ENCODE measurements at regions not wholly inside any gene's neighbourhood (a gene's known extent, or its start where the extent isn't known, plus 50 kb on each side); places are given as distances from the start of the nearest gene placed in this dataset.
"Not testable (repeated sequence)": the region's sequence is repeated elsewhere in the genome, so short reads cannot be mapped to it uniquely, and the experiment has no call there.

DNA sequence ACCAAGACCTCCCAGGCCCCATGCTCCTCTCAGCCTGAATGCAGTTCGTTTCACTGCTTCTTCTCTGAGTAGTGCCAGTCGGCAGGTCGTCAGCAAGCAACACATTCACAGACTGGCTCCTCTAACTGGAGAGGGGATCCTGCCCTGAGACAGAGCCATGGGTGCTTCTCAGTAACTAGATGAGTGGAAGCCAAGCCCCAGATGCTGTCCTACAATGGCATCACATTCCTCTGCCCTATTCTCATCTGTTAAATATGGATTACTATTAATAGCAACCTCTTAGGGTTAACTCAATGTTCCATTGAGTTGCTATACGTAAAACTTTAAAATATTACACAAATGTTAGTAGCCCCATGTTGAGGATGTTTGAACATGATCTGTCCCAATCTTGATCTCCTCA, 84.2 kb upstream of the S1PR1 start:
- no peak for DNase-seq (ENCODE audit: low spot score)

DNA sequence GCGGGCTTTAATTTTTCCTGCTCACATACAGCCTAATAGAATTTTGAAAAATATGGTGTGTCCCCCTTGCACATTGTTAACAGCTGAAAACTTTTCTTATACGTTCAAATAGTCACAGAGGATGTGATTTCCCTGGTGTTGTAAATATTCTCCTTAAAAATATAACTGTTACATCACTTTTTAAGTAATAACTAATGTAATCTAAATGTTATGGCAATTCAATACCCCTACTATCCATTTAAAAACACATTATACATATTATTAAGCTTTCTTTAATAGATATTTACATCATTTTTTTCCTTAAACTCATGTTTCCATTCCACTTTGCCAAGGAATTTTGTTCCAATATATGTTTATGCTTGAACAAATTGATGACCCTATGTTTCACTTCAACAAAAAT, 85.5 kb upstream of the S1PR1 start:
- DNase-seq (ENCODE audit: low spot score), result no peak

DNA sequence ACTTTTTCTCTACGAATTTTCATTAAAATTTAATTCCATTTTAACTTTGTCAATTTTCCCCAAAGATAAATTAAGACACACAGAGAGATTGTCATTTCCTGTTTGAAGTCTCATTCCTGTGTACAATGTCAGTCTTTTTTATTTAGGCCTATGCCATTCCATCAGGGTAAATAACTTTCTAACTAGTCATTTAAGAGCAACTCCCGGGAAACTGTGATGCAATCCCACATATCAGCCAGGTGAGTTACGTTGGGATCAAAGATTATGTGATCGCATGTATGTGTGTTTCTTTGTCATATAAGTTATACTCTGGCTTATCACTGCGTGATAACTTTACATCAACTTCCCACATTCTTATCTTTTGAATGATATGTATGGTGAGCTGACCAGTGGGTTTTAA, 86.1 kb upstream of the S1PR1 start:
- DNase-seq (ENCODE audit: low spot score), result peak; percentile 81

DNA sequence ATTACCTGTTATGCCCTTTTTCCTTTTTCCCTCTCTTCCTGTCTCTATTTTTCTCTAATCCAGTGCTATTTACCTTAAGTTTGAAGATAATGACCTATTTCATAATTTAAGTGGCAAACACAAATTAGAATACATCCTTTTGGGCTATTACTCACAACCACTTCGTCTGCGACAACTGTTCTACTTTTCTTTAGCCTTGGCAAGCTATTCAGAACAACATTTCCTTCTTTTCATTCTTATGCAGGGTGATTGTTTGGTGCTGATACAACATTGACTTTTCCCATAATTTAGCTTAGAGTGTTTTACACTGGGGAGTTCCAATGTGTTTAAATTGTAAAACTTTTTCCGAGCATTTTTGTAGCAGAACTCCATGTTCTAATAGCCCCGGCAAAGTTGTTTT, 86.6 kb upstream of the S1PR1 start:
- peak; percentile 4 for DNase-seq (ENCODE audit: low spot score)

DNA sequence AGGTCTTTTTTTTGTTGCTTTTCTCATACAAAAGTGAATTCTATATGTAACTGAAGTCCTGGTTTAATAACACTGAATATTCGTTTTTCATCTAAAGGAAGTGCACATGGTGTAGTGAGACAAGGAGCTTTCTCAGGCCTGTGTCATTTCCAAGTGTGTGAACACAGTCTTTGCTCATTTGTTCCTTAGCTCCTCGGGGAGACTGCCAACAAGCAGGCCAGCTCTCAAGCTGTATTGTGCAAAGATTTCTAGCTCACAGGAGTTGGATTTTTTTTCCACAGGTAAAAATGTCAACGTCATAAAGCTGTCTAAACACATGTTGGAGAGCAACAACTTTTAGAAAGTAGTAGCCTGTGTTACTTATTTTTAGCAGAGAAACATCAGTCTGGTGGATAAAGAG, 87.8 kb upstream of the S1PR1 start:
- DNase-seq (ENCODE audit: low spot score), result peak; percentile 20

DNA sequence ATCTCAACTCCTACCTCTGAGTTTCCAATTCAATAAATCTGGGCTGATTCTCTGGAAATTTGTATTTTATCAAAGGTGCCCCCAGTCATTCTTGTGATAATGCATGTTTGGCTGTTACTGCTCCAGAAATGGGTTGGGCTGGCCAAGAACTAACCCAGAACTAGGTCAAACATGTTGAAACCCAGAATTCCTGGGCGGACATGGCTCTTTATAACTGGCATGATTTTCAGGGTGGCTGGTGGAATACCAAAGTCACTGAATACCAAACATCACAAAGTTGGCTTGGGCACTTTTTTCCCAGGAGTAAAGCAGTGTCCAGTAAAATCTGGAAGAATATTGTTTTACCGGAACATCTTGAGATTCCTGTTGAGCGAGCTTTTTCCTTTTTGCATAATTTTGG, 89.4 kb upstream of the S1PR1 start:
- DNase-seq (ENCODE audit: low spot score), result no peak

DNA sequence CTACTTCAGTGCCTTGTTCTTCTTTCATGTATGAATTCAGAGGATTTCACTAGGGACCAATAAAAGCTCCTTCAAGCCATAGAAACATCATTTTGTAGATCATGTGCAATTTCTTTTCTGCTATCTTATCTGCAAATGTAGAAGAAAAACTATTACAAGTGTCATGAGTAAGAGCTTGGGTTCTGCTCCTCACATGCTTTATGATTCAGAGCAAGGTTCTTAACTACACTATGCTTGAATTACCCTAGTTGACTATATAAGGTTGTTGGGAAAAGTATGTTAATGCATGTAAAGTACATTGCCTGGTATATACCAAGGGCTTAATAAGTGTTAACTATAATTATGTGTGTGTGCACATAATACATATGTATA, 91.4 kb upstream of the S1PR1 start:
- peak; percentile 24 for DNase-seq (ENCODE audit: low spot score)

DNA sequence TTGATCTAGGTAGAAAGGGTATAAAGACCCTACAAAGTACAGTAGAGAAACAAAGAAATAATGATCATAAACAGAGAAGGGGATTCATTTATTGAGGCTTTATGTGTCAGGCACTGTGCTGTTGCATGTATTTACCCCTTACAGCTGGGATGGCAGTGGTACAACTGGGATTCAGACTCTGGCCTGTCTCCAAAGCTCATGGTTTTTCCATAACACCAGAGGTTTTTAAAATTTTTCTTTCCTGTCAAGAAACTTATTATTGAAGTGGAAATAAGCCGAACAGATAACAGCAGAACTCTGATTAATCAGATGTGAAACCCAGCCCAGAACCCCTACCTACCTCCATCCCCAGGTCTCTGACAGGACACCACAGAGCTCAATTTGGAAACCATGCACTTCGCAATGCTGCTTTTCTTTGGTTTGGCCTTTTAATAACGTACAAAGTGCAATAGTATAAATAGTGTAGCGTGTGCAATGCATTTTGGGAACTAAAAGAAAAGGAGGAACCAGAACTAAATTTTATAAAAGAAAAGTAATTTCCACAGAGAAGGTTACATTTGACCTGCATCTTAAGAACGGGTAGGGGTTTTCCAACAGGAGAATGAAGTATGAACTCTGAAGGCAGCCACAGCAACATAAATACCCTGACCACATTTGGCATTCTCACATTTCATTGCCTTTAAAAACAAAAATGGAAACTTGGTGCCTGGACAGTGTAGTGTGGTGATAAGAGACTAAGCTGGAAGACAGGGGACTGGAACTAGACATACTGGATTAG, 92.0 kb upstream of the S1PR1 start:
- no peak for DNase-seq (ENCODE audit: low spot score)

DNA sequence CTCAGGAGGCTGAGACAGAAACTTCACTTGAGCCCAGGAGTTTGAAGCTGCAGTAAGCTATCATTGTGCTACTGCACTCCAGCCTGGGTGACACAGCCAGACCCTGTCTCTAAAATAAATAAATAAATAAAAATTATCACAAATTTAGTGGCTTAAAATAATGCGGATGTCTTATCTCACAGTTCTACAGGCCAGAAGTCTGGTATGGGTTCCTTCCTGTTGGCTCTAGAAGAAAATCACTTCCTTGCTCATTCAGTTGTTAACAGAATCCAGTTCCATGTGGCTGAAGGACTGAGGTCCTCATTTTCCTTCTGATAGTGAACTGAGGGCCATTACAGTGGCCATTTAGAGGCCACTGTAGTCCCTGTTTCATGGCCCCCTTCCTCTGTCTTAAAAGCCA, 94.6 kb upstream of the S1PR1 start:
- no peak for DNase-seq (ENCODE audit: low spot score)

DNA sequence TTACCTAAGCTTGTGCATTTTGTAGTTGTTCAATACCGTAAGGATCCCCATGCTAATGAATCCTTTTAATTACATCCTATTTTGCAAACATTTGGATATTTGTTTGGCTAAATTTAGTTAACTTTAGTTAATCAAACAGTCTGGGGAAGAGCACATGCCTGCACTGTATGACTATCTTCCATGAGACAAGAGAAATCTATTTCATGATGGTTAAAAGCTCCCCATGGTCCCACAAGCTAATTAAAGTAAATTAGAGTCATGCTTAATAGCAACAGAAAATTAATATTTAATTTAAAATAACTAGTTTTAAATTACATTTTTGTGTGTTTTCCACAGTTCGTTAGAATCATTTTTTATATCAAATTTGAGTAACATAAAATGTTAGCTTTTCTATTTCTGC, 95.4 kb upstream of the S1PR1 start:
- DNase-seq (ENCODE audit: low spot score), result no peak

DNA sequence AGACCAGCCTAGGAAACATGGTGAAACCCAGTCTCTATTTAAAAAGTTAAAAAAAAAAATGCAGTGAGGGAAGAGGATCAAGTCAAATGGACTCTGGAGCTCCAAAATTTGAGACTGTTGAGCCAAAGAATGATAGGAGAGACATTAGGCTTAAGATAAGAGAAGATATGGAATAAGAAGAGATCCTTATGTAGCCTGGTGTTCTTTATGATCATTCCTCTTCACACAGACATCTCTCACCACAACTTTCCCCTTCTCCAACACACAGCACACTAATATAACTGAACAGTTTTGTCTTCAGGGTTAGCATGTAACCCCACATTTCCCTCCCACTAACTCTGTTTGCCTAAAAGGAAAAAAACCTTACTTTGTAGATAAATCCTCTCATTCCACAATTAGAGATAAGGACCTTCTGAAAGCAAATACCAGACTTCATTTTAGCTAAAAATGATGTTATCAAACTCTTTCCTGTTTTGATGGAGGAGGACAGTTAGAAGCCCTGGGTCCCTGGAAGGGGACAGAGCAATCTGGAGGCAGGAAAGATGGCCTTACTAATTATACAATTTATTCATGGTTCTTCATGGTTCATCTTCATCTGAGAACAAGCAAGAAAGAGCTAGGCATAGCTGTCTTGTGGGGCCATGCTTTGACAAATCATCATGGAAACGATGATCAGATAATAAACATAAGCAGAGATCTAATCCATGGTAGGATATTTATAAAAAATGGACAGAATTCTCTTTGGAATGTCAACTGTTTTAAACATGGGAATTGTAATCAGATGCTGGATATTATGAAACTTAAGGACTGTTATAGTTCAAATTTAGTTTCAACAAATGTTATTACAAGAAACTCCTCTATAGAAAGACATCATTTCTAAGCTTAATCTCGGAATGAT, 96.7 kb upstream of the S1PR1 start:
- DNase-seq (ENCODE audit: low spot score), result no peak

DNA sequence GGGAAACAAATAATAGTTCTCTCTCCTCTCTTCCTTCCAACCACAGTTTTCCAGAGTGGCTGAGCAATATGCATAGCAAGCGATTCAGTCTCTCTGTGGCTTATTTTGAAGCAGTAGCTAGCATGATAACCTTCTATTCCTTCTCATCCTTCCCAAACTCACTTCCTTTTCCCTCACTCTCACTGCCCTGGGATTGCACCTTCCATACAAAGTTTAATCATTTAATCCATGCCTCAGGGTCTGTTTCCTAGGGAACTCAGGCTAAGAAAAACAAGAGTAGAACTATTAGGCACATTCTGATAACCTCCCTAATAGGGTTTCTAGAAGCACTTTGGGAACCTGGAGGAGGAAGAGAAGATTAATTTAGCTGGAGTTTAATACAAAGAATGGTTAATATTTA, 97.7 kb upstream of the S1PR1 start:
- DNase-seq (ENCODE audit: low spot score), result peak; percentile 45

DNA sequence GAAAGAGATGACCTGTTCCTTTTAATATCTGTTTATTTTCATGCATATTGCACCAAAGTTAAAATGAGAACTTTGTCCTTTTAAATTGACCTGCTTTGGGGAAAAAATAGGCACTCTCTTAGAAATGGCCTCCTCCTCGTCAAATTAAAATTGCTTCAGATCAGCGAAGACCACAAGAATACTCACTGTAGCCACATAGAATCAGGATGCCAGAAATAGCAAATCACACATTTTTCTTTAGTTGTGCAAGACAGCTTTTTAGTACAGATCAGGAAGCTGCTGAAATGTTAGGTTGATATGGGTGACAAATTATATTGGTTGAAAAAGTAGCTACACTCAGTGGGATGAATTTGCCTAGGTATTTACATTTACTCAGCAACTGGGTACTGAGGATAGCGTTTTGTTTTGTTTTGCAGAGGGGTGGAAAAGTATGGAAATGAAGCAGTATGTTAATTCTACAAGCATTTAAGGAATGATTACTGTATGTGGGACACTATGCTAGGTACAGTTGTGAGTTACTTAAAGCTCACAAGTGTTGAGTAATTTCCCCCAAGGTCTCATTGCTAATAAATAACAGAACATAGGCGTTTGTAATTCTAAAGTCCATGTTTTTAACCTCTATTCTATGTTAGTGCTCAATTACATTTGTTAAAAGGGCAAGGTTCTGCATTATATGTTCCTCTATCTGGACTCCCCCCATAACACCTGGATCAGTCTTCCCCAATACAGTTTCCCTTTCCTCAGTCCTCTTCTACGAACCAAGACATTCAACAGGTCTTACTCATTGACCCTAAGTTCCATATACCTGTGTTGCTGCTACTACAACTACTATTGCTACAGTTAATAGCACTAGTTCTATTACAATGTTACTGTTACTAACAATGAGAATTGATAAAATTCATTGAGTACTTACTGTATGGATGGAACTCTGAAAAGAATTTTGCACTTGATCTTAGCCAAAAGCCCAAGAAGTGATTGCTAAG, 99.4 kb upstream of the S1PR1 start:
- DNase-seq (ENCODE audit: low spot score), result peak; percentile 75

DNA sequence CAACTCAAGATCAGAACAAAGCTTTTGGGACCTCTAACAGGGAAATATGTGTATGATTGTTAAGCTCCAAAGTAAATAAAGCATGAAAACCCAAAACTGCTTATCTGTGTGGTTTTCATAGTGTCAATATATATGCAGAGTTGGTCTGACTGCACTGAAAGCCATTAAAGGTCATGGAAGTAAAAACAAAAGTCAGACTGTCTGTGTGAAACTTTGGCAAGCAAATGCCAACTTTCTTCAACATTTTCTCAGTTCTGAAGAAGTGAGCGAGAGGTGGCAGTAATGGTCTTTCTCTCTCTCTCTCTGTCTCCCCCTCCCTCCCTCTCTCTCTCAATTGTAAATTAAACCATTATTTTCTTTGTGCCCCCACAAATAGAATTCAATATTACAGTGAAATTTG, 100.1 kb upstream of the S1PR1 start:
- DNase-seq (ENCODE audit: low spot score), result no peak

DNA sequence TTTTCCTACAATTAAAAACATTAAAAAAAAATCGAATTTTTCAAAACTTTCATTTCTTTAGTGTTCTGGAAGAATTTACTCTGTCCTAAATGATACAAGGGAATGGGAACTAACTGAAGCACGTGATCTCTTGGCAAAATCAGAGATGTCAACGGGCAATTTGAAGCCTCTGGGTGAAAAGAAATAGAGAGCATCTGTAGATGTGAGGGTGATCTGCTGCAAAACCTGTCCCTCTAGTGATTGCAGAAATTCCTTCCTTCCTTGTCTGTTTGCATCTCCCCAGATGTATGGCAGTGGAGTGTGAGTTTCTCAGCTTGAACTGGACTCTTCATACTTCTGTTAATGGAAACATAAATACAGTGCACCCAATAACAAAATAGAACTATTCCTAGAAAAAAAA, 100.5 kb upstream of the S1PR1 start:
- no peak for DNase-seq (ENCODE audit: low spot score)

DNA sequence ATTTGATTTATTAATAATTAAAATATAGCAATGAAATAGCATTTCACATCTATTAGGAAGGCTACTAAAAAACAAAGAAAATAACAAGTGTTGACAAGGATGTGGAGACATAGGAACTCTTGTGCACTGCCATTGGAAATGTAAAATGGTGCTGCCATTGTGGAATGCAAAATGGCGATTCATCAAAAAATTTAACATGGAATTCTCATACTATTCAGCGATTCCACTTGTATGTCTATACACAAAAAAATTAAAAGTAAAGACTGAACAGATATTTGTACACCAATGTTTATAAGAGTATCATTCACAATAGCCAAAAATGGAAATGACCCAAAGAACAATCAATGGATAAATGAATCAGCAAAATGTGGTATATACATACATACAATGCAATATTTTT, 101.3 kb upstream of the S1PR1 start:
- DNase-seq (ENCODE audit: low spot score), result no peak

DNA sequence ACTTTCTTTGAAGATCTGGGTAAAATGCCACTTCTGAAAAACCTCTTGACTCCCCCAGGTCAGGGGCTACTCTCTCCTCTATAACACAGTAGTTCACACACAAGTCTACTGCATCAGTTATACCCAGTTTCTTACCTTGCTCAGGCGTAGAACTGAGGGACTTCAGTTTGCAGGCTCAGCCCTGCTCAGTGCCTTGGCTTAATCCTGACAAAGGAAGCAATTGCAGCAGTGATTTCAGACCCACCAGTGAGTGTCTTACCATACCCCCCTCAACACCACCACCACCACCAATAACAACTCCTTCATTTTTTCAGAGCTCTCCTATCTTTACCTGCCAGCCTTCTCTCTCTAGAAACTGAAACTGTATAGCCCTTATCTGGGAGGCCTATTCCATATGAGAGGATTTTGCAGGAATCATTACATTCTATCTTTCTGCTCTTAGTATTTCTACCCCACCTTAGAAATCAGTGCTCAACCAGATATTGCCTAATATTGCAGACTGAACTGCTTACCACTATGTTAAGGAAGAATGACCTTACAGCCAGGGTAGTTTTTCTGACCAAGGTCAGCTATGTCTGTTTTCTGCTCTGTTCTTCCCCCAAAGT, 105.5 kb upstream of the S1PR1 start:
- DNase-seq (ENCODE audit: low spot score), result peak; percentile 14

DNA sequence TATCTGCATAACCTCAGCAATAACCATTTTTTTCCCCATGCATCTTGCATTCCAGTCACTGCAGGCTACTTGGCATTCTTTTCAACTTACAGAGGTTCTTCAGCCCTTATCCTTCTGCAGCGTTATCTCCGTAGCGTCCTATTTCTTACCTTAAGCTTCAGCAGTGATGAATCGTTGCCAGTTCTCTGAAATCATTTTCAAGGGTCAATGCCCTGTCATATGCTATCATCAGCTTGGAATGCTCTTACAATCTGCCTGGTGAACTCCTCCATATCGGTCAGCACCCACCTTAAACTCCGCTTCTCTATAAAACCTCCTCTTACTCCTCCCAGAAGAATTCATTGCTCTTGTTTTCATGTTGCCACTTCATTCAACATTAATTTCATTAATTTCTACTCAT, 105.1 kb upstream of the DPH5 start:
- peak; percentile 96 for DNase-seq (ENCODE audit: low spot score)

DNA sequence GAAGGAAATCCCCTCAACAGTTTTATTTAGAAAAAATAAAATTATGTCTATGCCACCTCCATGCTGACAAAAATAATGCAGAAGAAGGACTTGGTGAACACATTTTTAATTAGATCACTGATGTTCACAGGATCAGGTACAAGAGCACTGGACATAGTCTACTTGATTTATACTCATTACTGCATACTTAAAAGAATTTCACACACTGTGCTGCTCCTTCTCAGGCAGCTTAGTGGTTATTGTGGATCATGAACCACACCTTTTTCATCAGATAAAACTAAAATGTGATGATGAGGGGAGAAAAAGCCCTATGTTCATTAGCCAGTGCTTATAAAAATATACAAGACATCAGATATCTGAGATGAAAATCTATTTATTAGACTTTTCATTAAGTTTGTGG, 103.3 kb upstream of the DPH5 start:
- no peak for DNase-seq (ENCODE audit: low spot score)

DNA sequence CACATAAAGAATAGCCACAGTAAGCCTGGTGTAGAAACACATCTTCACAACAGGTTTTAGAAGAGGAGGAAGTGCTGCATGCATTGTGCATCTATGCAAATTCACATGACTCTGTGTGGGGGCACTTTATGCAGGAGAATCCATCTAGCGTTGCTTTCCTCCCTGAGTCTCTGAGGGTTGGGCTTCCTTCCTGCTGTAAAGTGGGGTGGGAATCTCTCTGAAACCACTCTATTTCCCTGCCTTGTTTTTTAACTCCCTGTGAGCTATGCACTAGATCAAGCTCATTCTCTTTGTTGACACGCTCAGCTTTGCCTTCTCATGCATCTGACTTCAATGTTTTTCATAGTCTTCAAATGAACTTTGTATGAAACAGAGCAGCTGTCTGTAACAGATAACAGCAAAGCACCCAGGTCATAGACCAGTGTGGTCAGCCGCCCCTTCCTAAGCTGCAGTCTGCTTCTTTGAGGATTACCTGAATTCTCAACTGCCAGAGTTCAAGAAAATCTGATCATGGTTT, 102.7 kb upstream of the DPH5 start:
- peak; percentile 34 for DNase-seq (ENCODE audit: low spot score)

DNA sequence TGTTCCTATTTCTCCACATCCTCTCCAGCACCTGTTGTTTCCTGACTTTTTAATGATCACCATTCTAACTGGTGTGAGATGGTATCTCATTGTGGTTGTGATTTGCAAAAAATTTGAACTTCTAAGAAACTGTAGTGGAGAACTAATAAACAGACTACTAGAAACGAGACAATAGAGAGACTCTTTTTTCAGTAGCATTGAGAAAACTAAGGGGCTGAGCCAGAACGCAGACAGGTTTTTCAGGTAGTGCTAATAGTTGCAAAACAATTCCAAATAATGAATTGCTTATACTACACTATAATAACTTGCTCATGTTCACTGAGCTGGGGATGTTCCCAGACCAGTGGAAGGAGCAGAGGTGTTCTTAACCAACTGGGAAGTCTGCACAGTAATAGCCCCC, 98.8 kb upstream of the DPH5 start:
- no peak for DNase-seq (ENCODE audit: low spot score)

DNA sequence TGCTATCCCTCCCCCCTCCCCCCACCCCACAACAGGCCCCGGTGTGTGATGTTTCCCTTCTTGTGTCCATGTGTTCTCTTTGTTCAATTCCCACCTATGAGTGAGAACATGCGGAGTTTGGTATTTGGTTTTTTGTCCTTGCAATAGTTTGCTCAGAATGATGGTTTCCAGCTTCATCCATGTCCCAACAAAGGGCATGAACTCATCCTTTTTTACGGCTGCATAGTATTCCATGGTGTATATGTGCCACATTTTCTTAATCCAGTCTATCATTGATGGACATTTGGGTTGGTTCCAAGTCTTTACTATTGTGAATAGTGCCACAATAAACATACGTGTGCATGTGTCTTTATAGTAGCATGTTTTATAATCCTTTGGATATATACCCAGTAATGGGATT, 98.3 kb upstream of the DPH5 start:
- DNase-seq (ENCODE audit: low spot score), result not testable (repeated sequence)
